Inferior parietal cortex (tissue), 1 donor: ENCODE measurements at regions not wholly inside any gene's neighbourhood (a gene's known extent, or its start where the extent isn't known, plus 50 kb on each side); places are given as distances from the start of the nearest gene placed in this dataset.
A peak's percentile ranks its signal among the peaks of the same experiment; 100 is the strongest.

Experiments
- DNase-seq: peaks from one replicate; pipeline ENCODE4 v3.0.0-alpha.2; 2016; ENCODE audit errors: extremely low spot score

DNA sequence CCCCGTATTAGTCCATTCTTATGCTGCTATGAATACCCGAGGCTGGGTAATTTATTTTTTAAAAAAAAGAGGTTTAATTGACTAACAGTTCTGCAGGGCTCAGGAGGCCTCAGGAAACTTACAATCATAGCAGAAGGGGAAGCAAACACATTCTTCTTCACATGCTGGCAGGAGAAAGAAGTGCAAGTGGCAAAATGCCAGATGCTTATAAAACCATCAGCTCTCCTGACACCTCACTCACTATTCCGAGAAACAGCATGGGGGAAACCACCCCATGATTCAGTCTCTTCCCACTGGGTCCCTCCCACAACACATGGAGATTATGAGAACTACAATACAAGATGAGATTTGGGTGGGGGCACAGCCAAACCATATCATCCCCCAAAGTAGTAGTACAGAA is 2148.5 kb upstream of the PIK3C3 start:
- no peak for DNase-seq

DNA sequence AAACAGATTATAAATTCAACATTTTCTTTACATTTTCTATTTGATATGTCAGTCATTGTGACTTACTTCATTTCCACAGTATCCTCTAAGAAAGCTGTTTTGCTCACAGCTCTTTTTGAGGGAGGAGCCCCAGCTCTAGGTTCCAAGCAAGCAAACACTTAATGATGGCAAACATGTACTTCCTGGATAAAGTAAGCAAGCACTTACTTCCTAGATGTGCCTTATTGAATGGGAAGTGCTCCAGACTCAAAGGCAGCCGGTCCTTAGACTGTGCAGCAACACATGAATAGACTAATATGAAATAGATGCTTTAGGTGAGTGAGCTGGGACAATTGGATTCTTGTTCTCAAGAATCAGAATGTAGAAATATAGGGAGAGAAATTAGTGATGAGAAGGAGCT is 2149.8 kb upstream of the PIK3C3 start:
- DNase-seq = no peak

GRCh38 chr18:39802648-39803229 is 2152.3 kb upstream of the PIK3C3 start:
- no peak for DNase-seq

GRCh38 chr18:39801848-39802247 is 2153.2 kb upstream of the PIK3C3 start:
- DNase-seq = no peak

- DNase-seq = no peak
These were observed 2154.0 kb upstream of the PIK3C3 start for GRCh38 chr18:39801010-39801409.

GRCh38 chr18:39799006-39799405 is 2156.0 kb upstream of the PIK3C3 start:
- no peak for DNase-seq

GRCh38 chr18:39796393-39796792 is 2158.6 kb upstream of the PIK3C3 start:
- no peak for DNase-seq

DNA sequence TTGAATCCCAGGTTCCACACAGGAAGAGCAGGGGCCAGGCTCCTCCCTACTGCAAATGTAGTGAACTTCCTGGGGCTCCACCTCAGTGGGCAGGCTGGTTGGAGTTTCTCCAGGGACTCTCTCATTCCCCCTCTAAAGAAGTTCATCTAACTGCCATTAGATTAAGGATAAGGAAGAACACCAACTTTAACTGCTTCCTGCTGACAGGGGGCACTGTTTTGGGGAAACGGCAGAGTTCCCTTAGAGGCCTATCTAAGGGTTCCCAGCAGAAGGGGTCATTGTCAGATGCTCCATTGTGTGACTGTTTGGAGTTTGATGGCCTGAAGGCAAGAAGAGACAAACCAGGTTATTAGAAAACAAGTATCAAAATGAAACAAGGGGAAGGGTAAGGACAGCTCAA is 2159.7 kb upstream of the PIK3C3 start:
- DNase-seq = no peak

DNA sequence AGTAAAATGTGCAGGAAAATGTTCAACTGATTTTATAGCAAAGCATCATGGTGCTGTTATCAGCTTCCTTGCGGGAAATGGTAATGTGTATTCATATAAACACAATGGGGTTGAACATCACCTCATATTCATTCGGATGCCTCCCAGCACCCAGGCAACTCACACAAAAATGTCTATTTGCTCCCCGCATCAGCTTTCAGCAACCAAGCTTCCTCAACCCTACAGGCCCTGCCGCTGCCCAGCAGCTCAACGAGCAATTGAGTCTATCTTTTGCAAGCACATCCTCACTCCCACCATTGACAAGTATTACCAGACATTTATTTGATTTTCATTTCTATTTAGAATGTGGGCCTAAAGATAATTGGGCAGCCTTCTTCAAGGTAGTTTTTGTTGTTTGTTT is 2161.4 kb upstream of the PIK3C3 start:
- DNase-seq = no peak

- DNase-seq = no peak
These were observed 2166.7 kb upstream of the PIK3C3 start for GRCh38 chr18:39788383-39788782.

- DNase-seq = no peak
These were observed 2168.6 kb upstream of the PIK3C3 start for GRCh38 chr18:39786477-39786876.

- no peak for DNase-seq
These were observed 2170.5 kb upstream of the PIK3C3 start for GRCh38 chr18:39784541-39784940.

DNA sequence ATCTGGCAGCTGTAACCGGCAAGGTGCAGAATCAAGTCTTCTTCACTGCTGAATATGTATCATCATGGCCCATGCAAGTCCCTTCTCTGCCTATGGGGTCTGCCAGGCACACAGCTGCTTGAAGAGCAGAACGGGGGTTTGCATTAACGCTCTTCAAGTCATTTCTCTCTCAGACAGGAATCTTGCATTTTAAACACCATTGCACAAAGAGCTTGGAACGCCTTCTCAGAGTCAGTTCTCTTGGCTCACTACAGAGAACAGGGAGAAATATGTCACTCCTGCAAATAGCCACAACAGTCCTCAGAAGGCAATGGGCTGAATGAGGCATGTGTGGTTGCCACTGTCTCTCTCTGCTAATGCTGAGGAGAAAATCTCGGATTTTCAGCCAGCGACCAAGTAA is 2173.5 kb upstream of the PIK3C3 start:
- DNase-seq = peak; percentile 36

- DNase-seq = no peak
These were observed 2174.3 kb upstream of the PIK3C3 start for GRCh38 chr18:39780774-39781173.

- DNase-seq = no peak
These were observed 2175.1 kb upstream of the PIK3C3 start for GRCh38 chr18:39779926-39780325.

- no peak for DNase-seq
These were observed 2178.3 kb upstream of the PIK3C3 start for GRCh38 chr18:39776766-39777165.

DNA sequence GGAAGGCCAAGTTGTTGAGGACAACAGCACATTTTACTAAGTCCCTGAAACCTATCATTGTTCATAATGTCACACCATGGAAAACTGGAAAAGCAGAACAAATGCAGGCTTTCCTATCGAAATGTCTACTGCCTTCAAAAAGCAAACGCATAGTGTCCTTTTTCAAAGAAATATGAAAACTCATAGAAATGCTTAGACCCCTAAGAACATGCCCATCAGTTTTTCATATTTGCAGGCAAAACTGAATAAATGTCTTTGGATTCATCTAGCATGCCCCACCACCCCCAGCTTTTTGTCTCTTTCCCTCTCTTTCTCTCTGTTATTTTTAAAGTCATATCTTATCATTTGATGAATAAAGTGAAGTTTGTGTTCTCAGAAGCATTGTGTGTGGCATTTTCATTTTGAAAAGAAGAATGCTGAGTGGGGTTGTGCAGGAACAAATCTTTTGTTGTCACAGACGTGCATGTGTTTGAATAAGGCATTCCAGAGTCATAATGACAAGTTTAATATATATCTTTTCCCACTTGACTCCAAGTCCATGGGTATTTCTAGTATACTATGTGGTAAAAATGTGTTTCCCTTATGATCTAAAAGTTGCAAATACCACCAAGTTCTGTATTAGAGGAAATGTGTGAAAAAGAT is 2180.0 kb upstream of the PIK3C3 start:
- DNase-seq = no peak

DNA sequence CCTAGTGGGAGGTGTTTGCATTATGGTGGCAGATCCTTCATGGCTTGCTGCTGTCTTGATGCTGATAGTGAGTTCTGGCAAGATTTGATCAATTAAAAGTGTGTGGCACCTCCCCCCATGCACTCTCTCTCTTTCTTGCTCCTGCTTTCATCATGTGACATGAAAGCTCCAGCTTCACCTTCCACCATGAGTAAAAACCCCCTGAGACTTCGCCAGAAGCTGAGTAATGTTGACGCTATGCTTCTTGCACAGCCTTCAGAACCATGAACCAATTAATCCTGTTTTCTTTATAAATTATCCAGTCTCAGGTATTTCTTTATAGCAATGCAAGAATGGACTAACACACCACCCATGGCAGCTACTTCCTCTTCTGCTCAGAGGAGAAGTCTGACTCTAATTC is 2181.4 kb upstream of the PIK3C3 start:
- DNase-seq = no peak

GRCh38 chr18:39772155-39772919 is 2182.7 kb upstream of the PIK3C3 start:
- DNase-seq = no peak

- DNase-seq = no peak
These were observed 2184.6 kb upstream of the PIK3C3 start for GRCh38 chr18:39770399-39770798.

- DNase-seq = no peak
These were observed 2190.2 kb upstream of the PIK3C3 start for GRCh38 chr18:39764873-39765272.

GRCh38 chr18:39761273-39761672 is 2193.8 kb upstream of the PIK3C3 start:
- no peak for DNase-seq

- DNase-seq = no peak
These were observed 2194.3 kb upstream of the CELF4 start for GRCh38 chr18:39759926-39760325.
